HepG2 (cell line): ENCODE measurements at regions not wholly inside any gene's neighbourhood (a gene's known extent, or its start where the extent isn't known, plus 50 kb on each side); places are given as distances from the start of the nearest gene placed in this dataset.

Experiments
- CHD2 ChIP-seq: IDR thresholded peaks from 2 replicates; pipeline ENCODE4 v1.6.1; 2011; ENCODE audit warnings: low read depth, low read length, improper control_type of control experiment
- GATAD1 ChIP-seq: IDR thresholded peaks from 2 replicates; pipeline ENCODE4 v1.6.1; 2016; ENCODE audit warnings: missing genetic modification reagents, missing compliant biosample characterization
- HBP1 ChIP-seq: IDR thresholded peaks from 2 replicates; pipeline ENCODE4 v1.6.1; 2016; ENCODE audit warnings: low read depth, control low read depth
- HNF4A ChIP-seq: sonication (generic); formaldehyde crosslinking; IDR thresholded peaks from 2 replicates; pipeline ENCODE4 v1.4.0; 2020; ENCODE audit warnings: missing genetic modification reagents
- IRF2 ChIP-seq: IDR thresholded peaks from 2 replicates; pipeline ENCODE4 v1.6.1; 2018; ENCODE audit warnings: missing genetic modification reagents, missing compliant biosample characterization
- KDM4B ChIP-seq: sonication (generic); formaldehyde crosslinking; IDR thresholded peaks from 2 replicates; pipeline ENCODE4 v1.4.0; 2020; ENCODE audit warnings: missing genetic modification reagents
- KLF12 ChIP-seq: sonication (generic); formaldehyde crosslinking; IDR thresholded peaks from 2 replicates; pipeline ENCODE4 v1.4.0; 2020; ENCODE audit warnings: missing genetic modification reagents, borderline replicate concordance
- RARA ChIP-seq: IDR thresholded peaks from 2 replicates; pipeline ENCODE4 v1.6.1; 2016; ENCODE audit warnings: missing genetic modification reagents, missing compliant biosample characterization
- TARDBP ChIP-seq: sonication (generic); formaldehyde crosslinking; IDR thresholded peaks from 2 replicates; pipeline ENCODE4 v1.8.0; 2022; ENCODE audit warnings: mild to moderate bottlenecking, missing genetic modification reagents
- TRIM24 ChIP-seq: sonication (generic); formaldehyde crosslinking; IDR thresholded peaks from 2 replicates; pipeline ENCODE4 v1.8.0; 2022; ENCODE audit warnings: mild to moderate bottlenecking, missing genetic modification reagents
- UBTF ChIP-seq: sonication (generic); formaldehyde crosslinking; IDR thresholded peaks from 2 replicates; pipeline ENCODE4 v1.4.0; 2020; ENCODE audit warnings: mild to moderate bottlenecking, missing genetic modification reagents
- WIZ ChIP-seq: sonication (generic); formaldehyde crosslinking; IDR thresholded peaks from 2 replicates; pipeline ENCODE4 v1.5.1; 2020; ENCODE audit warnings: mild to moderate bottlenecking, missing genetic modification reagents
- ZBTB7B ChIP-seq: sonication (generic); formaldehyde crosslinking; IDR thresholded peaks from 2 replicates; pipeline ENCODE4 v1.4.0; 2020; ENCODE audit warnings: missing genetic modification reagents
- ZNF143 ChIP-seq: sonication (generic); formaldehyde crosslinking; IDR thresholded peaks from 2 replicates; pipeline ENCODE4 v1.4.0; 2020; ENCODE audit warnings: missing genetic modification reagents
- ZNF280B ChIP-seq: sonication (generic); formaldehyde crosslinking; IDR thresholded peaks from 2 replicates; pipeline ENCODE4 v1.5.0; 2020; ENCODE audit warnings: missing genetic modification reagents, mild to moderate bottlenecking, borderline replicate concordance
- ZNF350 ChIP-seq: sonication (generic); formaldehyde crosslinking; IDR thresholded peaks from 2 replicates; pipeline ENCODE4 v1.4.0; 2020; ENCODE audit warnings: mild to moderate bottlenecking, low read depth, missing genetic modification reagents, borderline replicate concordance
- ZNF44 ChIP-seq: sonication (generic); formaldehyde crosslinking; IDR thresholded peaks from 2 replicates; pipeline ENCODE4 v1.5.1; 2020; ENCODE audit warnings: mild to moderate bottlenecking, missing genetic modification reagents
- ZNF468 ChIP-seq: sonication (generic); formaldehyde crosslinking; IDR thresholded peaks from 2 replicates; pipeline ENCODE4 v1.8.0; 2022; ENCODE audit warnings: mild to moderate bottlenecking, moderate library complexity, missing genetic modification reagents
- ZNF543 ChIP-seq: sonication (generic); formaldehyde crosslinking; IDR thresholded peaks from 2 replicates; pipeline ENCODE4 v1.4.0; 2020; ENCODE audit warnings: mild to moderate bottlenecking, missing genetic modification reagents
- ZNF562 ChIP-seq: sonication (generic); formaldehyde crosslinking; IDR thresholded peaks from 2 replicates; pipeline ENCODE4 v1.8.0; 2022; ENCODE audit warnings: missing genetic modification reagents, borderline replicate concordance
- ZNF574 ChIP-seq: sonication (generic); formaldehyde crosslinking; IDR thresholded peaks from 2 replicates; pipeline ENCODE4 v1.4.0; 2020; ENCODE audit warnings: missing genetic modification reagents
- ZNF691 ChIP-seq: sonication (generic); formaldehyde crosslinking; IDR thresholded peaks from 2 replicates; pipeline ENCODE4 v1.4.0; 2020; ENCODE audit warnings: missing genetic modification reagents, low read depth, mild to moderate bottlenecking, borderline replicate concordance
- ZNF724P ChIP-seq: sonication (generic); formaldehyde crosslinking; IDR thresholded peaks from 2 replicates; pipeline ENCODE4 v1.8.0; 2022; ENCODE audit warnings: missing genetic modification reagents, borderline replicate concordance

- TF ChIP-seq ZNF724P (CRISPR knock-in tag) (no peak), WIZ (CRISPR knock-in tag) (no peak), HNF4A (CRISPR knock-in tag) (no peak), ZNF468 (no peak), KLF12 (CRISPR knock-in tag) (no peak), ZNF350 (peak; percentile 47; the same call in 1 of the 2 replicates), IRF2 (CRISPR knock-in tag) (no peak), ZNF691 (no peak), KDM4B (CRISPR knock-in tag) (no peak), TARDBP (CRISPR knock-in tag) (no peak), UBTF (CRISPR knock-in tag) (no peak), ZNF280B (no peak), HBP1 (no peak), ZNF143 (CRISPR knock-in tag) (no peak), RARA (CRISPR knock-in tag) (no peak), CHD2 (no peak), TRIM24 (no peak), ZNF562 (no peak), ZNF543 (CRISPR knock-in tag) (0 out of 2 replicates have a peak, but pooled peaks have one; percentile 16), ZNF574 (CRISPR knock-in tag) (peak; percentile 39; the same call in 1 of the 2 replicates), ZBTB7B (CRISPR knock-in tag) (no peak), ZNF44 (0 out of 2 replicates have a peak, but pooled peaks have one; percentile 32), GATAD1 (no peak)
These were observed 65.6 kb upstream of the NPAS1 start (continued) for GRCh38 chr19:46953955-46954501.
